HCT116 (cell line): ENCODE measurements at regions not wholly inside any gene's neighbourhood (a gene's known extent, or its start where the extent isn't known, plus 50 kb on each side); places are given as distances from the start of the nearest gene placed in this dataset.

Experiments used
- ATAC-seq: fragments of 200-7000 bp; cut with Tn5 transposase; 2 replicates; pipeline ENCODE4 v1.9.1; 2020; ENCODE audit warnings: mild to moderate bottlenecking, moderate library complexity
- BruUV-seq: library from RNA; stranded (reverse); fragments of 400-500 nt; replicated peaks from 2 replicates; lab custom pipeline; 2021; lab: Mats Ljungman, UMichigan
- CTCF ChIA-PET: fragments of 300-600 bp; sonication (Branson Sonifier 250); formaldehyde crosslinking; loops from one replicate; lab custom pipeline; 2021; ENCODE audit warnings: antibody characterized with exemption; lab: Charles Lee
- POLR2A ChIA-PET: fragments of 300-600, 350-600 bp; sonication (Branson Sonifier 250); formaldehyde crosslinking; loops from one replicate; lab custom pipeline; 2021; ENCODE audit warnings: antibody characterized with exemption; lab: Charles Lee
- RAD21 ChIA-PET, 2 experiments: fragments of 300-600 bp; sonication (Branson Sonifier 250); formaldehyde crosslinking; loops; one replicate each; lab custom pipeline; 2023; ENCODE audit warnings: low total read pairs in 2 of 2; ENCODE audit not compliant: uncharacterized antibody in 2 of 2, unreplicated experiment in 2 of 2, low non-redundant PET in 1 of 2; lab: Charles Lee
- DNase-seq: peaks from one replicate; pipeline ENCODE4 v3.0.0-alpha.2; 2010; ENCODE audit warnings: low read depth, low spot score
- H2AFZ ChIP-seq: fragments of 200-600 bp; shearing (Covaris generic), sonication (generic); 2 replicates; pipeline ENCODE4 v1.6.1; 2017; ENCODE audit warnings: low read depth, mixed run types, mixed read lengths, antibody characterized with exemption, low read length; ENCODE audit not compliant: poor library complexity, severe bottlenecking
- H3K27ac ChIP-seq: 2 replicates; pipeline ENCODE4 v1.5.1; 2012; ENCODE audit warnings: low read depth, low read length
- H3K27me3 ChIP-seq: fragments of 200-600 bp; sonication (generic); 2 replicates; pipeline ENCODE4 v1.6.1; 2016; ENCODE audit warnings: mixed run types, low read length, mixed read lengths; ENCODE audit not compliant: insufficient read depth
- H3K36me3 ChIP-seq, 2 experiments: fragments of 200-500 bp in 1 of 2; fragments of 200-600 bp in 1 of 2; sonication (Bioruptor generic) in 1 of 2; sonication (generic) in 1 of 2; 2 replicates each; pipeline versions ENCODE4 v1.5.1 to v1.6.1; 2014 to 2016; ENCODE audit warnings: low read length in 2 of 2, inconsistent platforms in 1 of 2, mixed read lengths in 1 of 2, mixed run types in 1 of 2; ENCODE audit not compliant: insufficient read depth in 2 of 2, control insufficient read depth in 1 of 2
- H3K4me1 ChIP-seq, 2 experiments: fragments of 200-600 bp in 1 of 2; sonication (generic) in 1 of 2; 2 replicates each; pipeline versions ENCODE4 v1.5.1 to v1.6.1; 2012 to 2017; ENCODE audit warnings: low read length in 2 of 2, inconsistent platforms in 1 of 2, mild to moderate bottlenecking in 1 of 2, mixed read lengths in 1 of 2, mixed run types in 1 of 2, moderate library complexity in 1 of 2; ENCODE audit not compliant: insufficient read depth in 2 of 2, control insufficient read depth in 1 of 2
- H3K4me2 ChIP-seq: fragments of 200-600 bp; sonication (generic); 2 replicates; pipeline ENCODE4 v1.6.1; 2017; ENCODE audit warnings: mixed run types, low read length, mixed read lengths
- H3K4me3 ChIP-seq, 2 experiments: fragments of 200-600 bp in 1 of 2; sonication (generic) in 1 of 2; replicated peaks in 1 of 2; 2 replicates each; pipeline ENCODE4 v1.5.1; 2011 to 2016; ENCODE audit warnings: low read length in 2 of 2, control low read depth in 1 of 2, low read depth in 1 of 2, mild to moderate bottlenecking in 1 of 2, mixed read lengths in 1 of 2, mixed run types in 1 of 2
- H3K79me2 ChIP-seq: fragments of 200-600 bp; sonication (generic); 2 replicates; pipeline ENCODE4 v1.6.1; 2017; ENCODE audit warnings: mild to moderate bottlenecking, mixed run types, low read length, moderate library complexity, mixed read lengths; ENCODE audit not compliant: insufficient read depth
- H3K9ac ChIP-seq: fragments of 200-600 bp; sonication (generic); 2 replicates; pipeline ENCODE4 v1.6.1; 2016; ENCODE audit warnings: low read length, mixed read lengths
- H3K9me2 ChIP-seq: fragments of 200-600 bp; sonication (generic), shearing (Covaris generic); 2 replicates; pipeline ENCODE4 v1.6.1; 2017; ENCODE audit warnings: mixed run types, mild to moderate bottlenecking, moderate library complexity; ENCODE audit not compliant: insufficient read depth
- H3K9me3 ChIP-seq, 2 experiments: fragments of 200-500 bp in 1 of 2; fragments of 200-600 bp in 1 of 2; sonication (Bioruptor generic) in 1 of 2; sonication (generic) in 1 of 2; 2 replicates each; pipeline ENCODE4 v1.6.1; 2014 to 2017; ENCODE audit warnings: low read length in 2 of 2, mixed read lengths in 2 of 2, inconsistent platforms in 1 of 2, low read depth in 1 of 2, mild to moderate bottlenecking in 1 of 2, mixed run types in 1 of 2, moderate library complexity in 1 of 2; ENCODE audit not compliant: control insufficient read depth in 1 of 2, insufficient read depth in 1 of 2
- H4K20me1 ChIP-seq: fragments of 200-600 bp; sonication (generic), shearing (Covaris generic); 2 replicates; pipeline ENCODE4 v1.6.1; 2017; ENCODE audit warnings: mixed run types, mild to moderate bottlenecking, moderate library complexity; ENCODE audit not compliant: insufficient read depth
- CBX3 ChIP-seq: IDR thresholded peaks from 2 replicates; pipeline ENCODE4 v1.6.1; 2012; ENCODE audit warnings: low read depth
- CEBPB ChIP-seq: IDR thresholded peaks from 2 replicates; pipeline ENCODE4 v1.6.1; 2012; ENCODE audit warnings: low read depth
- ELF1 ChIP-seq: IDR thresholded peaks from 2 replicates; pipeline ENCODE4 v1.6.1; 2012; ENCODE audit warnings: low read depth, borderline replicate concordance
- JUND ChIP-seq: IDR thresholded peaks from 2 replicates; pipeline ENCODE4 v1.6.1; 2012
- ZNF274 ChIP-seq: fragments of 200-500 bp; sonication (Bioruptor generic); IDR thresholded peaks from 2 replicates; pipeline ENCODE4 v1.6.1; 2014; ENCODE audit warnings: mild to moderate bottlenecking, low read depth, low read length, inconsistent platforms
- intact Hi-C: fragments of 100-400 bp; cut with micrococcal nuclease; formaldehyde crosslinking; loops from 2 replicates; pipeline ENCODE4 v1.10.0; 2022
- TF ChIP-seq, protein P1 (sequence below): IDR thresholded peaks from 2 replicates; pipeline ENCODE4 v1.6.1; 2012; ENCODE audit warnings: low read depth
- TF ChIP-seq, protein P2 (sequence below): IDR thresholded peaks from 2 replicates; pipeline ENCODE4 v1.6.1; 2012

DNA sequence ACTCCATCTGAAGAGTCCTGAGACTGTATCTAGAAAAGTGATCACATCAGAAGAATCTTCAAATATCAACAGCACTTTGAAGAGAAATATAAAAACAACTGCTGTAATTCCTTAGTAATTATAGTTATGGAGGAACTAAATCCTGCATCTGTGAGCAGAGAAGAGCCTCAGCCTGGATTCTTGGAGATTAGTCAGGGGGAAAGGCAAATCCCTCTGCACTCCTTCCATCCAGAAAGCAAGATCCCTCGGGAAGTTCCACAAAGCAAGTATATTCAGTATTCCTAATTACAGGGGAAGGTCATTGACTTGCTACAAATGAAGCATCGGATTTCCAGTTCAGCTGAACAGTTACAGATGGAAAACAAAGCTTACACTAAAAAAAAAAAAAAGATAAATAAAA lies 256.6 kb upstream of the IPO5 start:
- ChIA-PET CTCF (no interaction called here), POLR2A (interaction anchor here (0.7 kb wide), 1 partner anchor 38 kb away, joined by 3 read pairs; no protein-coding TSS in a partner anchor)
- H3K27me3 ChIP-seq: 0 out of 2 replicates have a peak, but pooled peaks cover 4% of the 10 kb centered on the region

More for the DNA sequence above, 256.6 kb upstream of the IPO5 start:
- DNase-seq: no peak
- Histone ChIP-seq H3K4me1 (no peaks in the 10 kb centered on the region), H3K36me3 (no peaks in the 10 kb centered on the region), H3K9me2 (no peaks in the 10 kb centered on the region), H2AFZ (no peak overlapping the region), H3K9me3 (no peaks in the 10 kb centered on the region)
- ATAC-seq: no peak
- intact Hi-C loops: no loop called here
- RAD21 ChIA-PET: no interaction called here
- TF ChIP-seq, protein P1, sequence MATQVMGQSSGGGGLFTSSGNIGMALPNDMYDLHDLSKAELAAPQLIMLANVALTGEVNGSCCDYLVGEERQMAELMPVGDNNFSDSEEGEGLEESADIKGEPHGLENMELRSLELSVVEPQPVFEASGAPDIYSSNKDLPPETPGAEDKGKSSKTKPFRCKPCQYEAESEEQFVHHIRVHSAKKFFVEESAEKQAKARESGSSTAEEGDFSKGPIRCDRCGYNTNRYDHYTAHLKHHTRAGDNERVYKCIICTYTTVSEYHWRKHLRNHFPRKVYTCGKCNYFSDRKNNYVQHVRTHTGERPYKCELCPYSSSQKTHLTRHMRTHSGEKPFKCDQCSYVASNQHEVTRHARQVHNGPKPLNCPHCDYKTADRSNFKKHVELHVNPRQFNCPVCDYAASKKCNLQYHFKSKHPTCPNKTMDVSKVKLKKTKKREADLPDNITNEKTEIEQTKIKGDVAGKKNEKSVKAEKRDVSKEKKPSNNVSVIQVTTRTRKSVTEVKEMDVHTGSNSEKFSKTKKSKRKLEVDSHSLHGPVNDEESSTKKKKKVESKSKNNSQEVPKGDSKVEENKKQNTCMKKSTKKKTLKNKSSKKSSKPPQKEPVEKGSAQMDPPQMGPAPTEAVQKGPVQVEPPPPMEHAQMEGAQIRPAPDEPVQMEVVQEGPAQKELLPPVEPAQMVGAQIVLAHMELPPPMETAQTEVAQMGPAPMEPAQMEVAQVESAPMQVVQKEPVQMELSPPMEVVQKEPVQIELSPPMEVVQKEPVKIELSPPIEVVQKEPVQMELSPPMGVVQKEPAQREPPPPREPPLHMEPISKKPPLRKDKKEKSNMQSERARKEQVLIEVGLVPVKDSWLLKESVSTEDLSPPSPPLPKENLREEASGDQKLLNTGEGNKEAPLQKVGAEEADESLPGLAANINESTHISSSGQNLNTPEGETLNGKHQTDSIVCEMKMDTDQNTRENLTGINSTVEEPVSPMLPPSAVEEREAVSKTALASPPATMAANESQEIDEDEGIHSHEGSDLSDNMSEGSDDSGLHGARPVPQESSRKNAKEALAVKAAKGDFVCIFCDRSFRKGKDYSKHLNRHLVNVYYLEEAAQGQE: no peak
- TF ChIP-seq ZNF274: no peak
- TF ChIP-seq, protein P2, sequence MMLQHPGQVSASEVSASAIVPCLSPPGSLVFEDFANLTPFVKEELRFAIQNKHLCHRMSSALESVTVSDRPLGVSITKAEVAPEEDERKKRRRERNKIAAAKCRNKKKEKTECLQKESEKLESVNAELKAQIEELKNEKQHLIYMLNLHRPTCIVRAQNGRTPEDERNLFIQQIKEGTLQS: no peak
- TF ChIP-seq CEBPB: no peak
- no peak for TF ChIP-seq CBX3
- TF ChIP-seq ELF1: no peak
- TF ChIP-seq JUND: no peak
- TF ChIP-seq, all 23 proteins: peak for 0
- no TSS peak for BruUV-seq
- Histone ChIP-seq H3K27ac (no peak overlapping the region), H3K9ac (no peak overlapping the region), H3K4me2 (no peak overlapping the region), H3K4me3 (no peak overlapping the region), H4K20me1 (no peaks in the 10 kb centered on the region), H3K79me2 (no peaks in the 10 kb centered on the region)
